ENCODE measurements at regions not wholly inside any gene's neighbourhood (a gene's known extent, or its start where the extent isn't known, plus 50 kb on each side); places are given as distances from the start of the nearest gene placed in this dataset.

- TF ChIP-seq ZNF26 (tag by site-specific recombination; IDR thresholded peaks at IDR 0.05): no peak
- no peak for TF ChIP-seq ZBTB21 (tag by site-specific recombination; IDR thresholded peaks at IDR 0.05)
- TF ChIP-seq ZNF114 (tag by site-specific recombination; IDR thresholded peaks at IDR 0.05): no peak
- no peak for TF ChIP-seq ZNF560 (tag by site-specific recombination; IDR thresholded peaks at IDR 0.05; ENCODE audit: borderline replicate concordance)
- no peak for TF ChIP-seq ZNF701 (tag by site-specific recombination; IDR thresholded peaks at IDR 0.05)
- TF ChIP-seq ZNF155 (tag by site-specific recombination; IDR thresholded peaks at IDR 0.05): no peak
- no peak for TF ChIP-seq ZNF488 (tag by site-specific recombination; IDR thresholded peaks at IDR 0.05)
- TF ChIP-seq INSM2 (tag by site-specific recombination; IDR thresholded peaks at IDR 0.05): no peak
These were observed 131.1 kb downstream of the NEDD1 start (continued) for GRCh38 chr12:97038131-97038530.

GRCh38 chr12:97038834-97039233 lies 131.8 kb downstream of the NEDD1 start:
- Histone ChIP-seq H3K9me3 (ENCODE audit: control insufficient read depth, insufficient read depth, low read depth, low read length) (no peaks in the 10 kb centered on the region), H3K4me1 (ENCODE audit: control insufficient read depth, insufficient read depth, low read length) (no peaks in the 10 kb centered on the region), H3K4me3 (ENCODE audit: low read depth, low read length) (no peak overlapping the region), H3K27ac (ENCODE audit: extremely low read depth, low read depth, low read length) (no peak overlapping the region), H3K36me3 (ENCODE audit: control insufficient read depth in 2 of 2, insufficient read depth in 1 of 2, low read length in 2 of 2) (no peaks in the 10 kb centered on the region)
- ChIA-PET POLR2A (no interaction called here), CTCF (no interaction called here)
- TF ChIP-seq ZBTB6 (tag by site-specific recombination; IDR thresholded peaks at IDR 0.05) (no peak), ATF2 (tag by site-specific recombination; IDR thresholded peaks at IDR 0.05; ENCODE audit: low read depth) (no peak), ZNF768 (tag by site-specific recombination; IDR thresholded peaks at IDR 0.05) (no peak), ZNF548 (tag by site-specific recombination; IDR thresholded peaks at IDR 0.05) (no peak), PRDM4 (tag by site-specific recombination; IDR thresholded peaks at IDR 0.05) (no peak), ZBTB26 (tag by site-specific recombination; optimal IDR thresholded peaks at IDR 0.05) (no peak), KLF17 (tag by site-specific recombination; IDR thresholded peaks at IDR 0.05) (no peak), ZBTB7A (tag by site-specific recombination; IDR thresholded peaks at IDR 0.05; ENCODE audit: low read depth) (no peak), ZNF366 (tag by site-specific recombination; conservative IDR thresholded peaks at IDR 0.05) (no peak)
